HG02884 (cell line): ENCODE measurements at regions not wholly inside any gene's neighbourhood (a gene's known extent, or its start where the extent isn't known, plus 50 kb on each side); places are given as distances from the start of the nearest gene placed in this dataset.
"Not testable (repeated sequence)": the region's sequence is repeated elsewhere in the genome, so short reads cannot be mapped to it uniquely, and the experiment has no call there.

Source experiments
- ATAC-seq: cut with Tn5 transposase; IDR thresholded peaks from one replicate; pipeline ENCODE4 v1.9.1; 2021; ENCODE audit warnings: mild to moderate bottlenecking, moderate library complexity; ENCODE audit not compliant: unreplicated experiment

DNA sequence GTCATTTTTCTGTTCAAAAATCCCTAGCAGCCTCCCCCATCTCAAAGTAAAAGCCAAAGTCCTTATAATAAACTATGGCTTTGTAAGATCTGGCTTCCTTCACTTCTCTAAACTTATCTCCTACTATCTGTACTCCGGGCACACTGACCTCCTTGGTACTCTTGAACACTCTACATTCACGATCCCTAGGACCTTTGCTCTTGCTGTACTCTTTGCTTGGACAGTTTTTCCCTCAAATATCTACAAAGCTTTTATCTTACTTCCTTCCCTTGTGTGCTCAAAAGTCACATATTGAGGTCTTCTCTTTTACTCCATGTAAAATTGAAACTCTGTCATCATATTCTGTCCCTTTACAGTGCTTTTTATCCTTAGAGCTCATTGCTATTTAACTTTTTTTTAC is 616.6 kb downstream of the IRS1 start:
- no peak for ATAC-seq

DNA sequence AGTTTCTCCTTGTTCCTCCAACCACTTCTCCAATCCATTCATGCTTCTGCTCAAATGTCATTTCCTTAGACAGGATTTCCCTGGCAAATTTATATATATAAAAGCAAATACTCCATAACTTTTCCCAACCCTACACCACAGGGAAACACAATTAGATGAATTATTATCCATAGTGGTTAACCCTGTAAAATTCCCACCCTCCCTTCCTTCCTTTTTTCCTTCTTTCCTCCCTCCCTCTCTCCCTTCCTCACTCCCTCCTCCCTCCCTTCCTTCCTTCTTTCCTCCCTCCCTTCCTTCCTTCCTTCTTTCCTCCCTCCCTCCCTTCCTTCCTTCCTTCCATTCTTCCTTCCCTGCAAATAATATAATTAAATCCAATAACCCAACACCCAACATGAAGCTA is 617.7 kb downstream of the IRS1 start:
- no peak for ATAC-seq

DNA sequence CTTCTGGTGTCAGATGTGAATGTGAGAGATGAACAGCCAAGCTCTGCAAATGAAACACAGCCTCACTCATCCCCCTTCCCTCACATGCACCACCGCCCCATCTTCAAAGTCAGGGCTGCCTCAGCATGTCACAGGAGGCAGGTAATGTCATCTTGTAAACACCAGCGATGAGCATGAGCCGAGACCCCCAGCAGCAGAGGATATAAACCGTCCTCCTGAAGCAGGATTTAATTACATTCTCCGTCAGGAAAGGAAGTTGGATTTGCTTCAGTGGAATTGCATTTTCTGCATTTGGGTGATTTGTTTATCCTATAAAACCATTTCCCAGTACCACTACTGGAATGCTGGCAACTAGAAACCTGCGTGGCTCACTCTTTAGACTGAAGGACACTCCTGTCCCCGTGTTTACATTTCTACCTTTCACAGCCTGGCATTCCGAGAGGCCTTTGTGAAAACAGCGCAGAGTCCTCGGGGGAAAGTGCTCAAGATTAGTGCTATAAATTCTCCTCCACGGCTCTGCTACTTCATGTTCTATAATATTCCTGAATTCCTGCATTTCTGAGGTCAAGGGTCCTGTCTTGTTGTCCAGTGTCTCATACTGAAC is 619.2 kb downstream of the IRS1 start:
- ATAC-seq: no peak

GRCh38 chr2:226179010-226179409 is 620.6 kb downstream of the IRS1 start:
- no peak for ATAC-seq

DNA sequence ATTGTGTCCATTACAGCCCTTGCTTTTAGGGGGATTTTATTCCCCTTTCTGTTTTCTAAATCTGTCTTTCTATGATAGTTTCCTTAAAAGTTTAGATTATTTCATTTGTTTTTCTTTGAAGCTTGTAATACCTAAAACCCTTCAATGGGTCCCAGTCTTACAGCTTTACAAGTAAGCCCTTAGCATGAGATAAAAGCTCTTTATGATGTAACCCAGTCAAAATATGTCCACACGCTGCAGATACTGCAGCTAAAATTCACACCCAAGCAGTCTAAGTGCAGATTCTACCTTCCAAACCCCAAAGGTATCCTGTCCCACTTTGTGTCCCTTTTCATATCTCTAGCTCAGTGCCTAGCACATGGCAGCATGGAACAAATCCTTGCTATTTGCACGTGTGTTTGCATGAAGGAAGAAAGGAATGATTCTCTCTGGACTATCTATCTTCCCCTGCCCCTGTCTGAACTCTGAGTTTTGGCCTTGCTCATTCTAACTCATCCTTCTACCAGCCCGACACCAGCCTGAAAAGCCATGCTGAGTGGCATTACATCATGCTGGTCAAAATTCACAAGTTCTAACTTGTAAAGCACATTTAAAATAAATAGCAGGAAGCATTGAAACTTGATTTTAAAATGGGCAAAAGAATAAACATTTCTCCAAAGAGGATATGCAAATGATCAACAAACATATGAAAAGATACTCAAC is 623.2 kb downstream of the IRS1 start:
- ATAC-seq: no peak

- no peak for ATAC-seq
Measured at GRCh38 chr2:226174390-226174789, 625.2 kb downstream of the IRS1 start.

DNA sequence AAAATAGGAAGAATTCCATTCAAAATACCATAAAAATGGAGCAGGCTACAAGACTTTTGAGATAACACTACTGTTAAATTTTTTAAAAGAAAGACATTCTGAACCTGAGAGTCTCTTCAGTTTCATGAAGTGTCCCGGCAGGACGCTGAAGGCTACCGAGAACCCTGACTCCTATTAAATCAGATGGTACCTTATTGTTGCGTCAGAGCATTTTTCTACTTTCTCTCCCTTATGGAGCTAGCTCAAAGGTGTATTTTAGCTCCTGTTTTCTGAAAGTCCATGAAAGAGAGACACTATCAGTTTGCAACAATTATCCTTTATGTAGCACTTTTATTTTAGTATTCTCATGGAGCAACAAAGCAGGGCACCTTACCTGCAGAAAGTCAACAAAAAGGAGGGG is 626.7 kb downstream of the IRS1 start:
- no peak for ATAC-seq

- ATAC-seq: no peak
Measured at GRCh38 chr2:226172309-226172708, 627.3 kb downstream of the IRS1 start.

DNA sequence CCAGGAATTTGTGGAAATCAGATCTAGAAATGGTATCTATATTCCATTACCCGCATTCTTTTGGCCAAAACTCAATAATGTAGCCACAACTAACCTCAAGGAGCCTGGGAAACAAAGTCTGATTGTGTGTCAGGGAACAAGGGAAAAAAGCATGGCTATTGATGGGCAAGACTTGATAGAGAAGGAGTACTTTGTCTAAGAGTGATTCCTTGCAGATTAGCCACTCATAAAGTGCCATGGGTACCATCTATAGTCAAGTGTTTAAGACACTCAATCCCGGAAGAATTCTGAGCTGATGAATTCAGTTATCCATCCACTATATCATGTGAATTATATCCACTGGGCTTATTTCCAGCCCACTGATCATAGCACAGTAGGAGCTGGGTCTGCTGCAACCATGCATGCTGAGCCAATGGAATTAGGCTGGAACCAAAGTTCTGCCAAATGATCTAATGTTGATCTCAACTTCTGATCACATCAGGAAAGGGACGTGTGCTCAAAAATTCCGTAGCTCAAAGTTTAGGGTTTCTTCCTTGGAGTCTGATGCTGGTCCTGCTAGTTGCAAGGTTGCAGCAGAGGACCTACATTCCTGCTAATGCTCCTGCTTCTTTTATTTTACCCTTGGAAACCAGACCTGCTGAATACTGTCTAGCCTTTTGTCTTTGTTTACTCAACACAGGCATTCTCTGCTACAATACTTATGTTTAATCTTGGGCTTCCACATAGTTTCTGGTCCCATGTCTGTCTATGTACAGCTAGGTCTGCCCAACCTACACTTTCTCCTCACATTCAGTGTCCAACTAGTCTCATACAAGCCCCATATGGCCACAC is 629.7 kb downstream of the IRS1 start:
- ATAC-seq: no peak

- no peak for ATAC-seq
Measured at GRCh38 chr2:226168496-226169160, 631.0 kb downstream of the IRS1 start.

DNA sequence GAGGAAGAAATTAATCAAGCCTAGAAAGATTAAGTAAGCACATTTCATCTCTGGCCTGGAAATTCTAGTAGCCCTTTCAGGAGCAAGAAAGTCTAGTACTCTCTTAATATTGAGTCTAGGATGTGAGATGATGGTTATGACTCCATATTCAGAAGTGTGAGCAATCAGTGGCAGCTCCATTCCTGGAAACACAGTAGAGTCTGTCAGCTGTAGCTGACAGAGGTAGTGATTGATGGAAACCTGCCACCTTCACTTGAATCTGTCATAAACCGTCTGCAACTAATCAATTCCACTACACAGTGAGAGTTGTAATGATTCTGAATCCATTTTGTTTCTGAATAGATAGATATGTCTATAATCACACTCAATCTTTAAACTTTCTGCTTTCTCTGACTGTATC is 635.1 kb downstream of the IRS1 start:
- no peak for ATAC-seq

DNA sequence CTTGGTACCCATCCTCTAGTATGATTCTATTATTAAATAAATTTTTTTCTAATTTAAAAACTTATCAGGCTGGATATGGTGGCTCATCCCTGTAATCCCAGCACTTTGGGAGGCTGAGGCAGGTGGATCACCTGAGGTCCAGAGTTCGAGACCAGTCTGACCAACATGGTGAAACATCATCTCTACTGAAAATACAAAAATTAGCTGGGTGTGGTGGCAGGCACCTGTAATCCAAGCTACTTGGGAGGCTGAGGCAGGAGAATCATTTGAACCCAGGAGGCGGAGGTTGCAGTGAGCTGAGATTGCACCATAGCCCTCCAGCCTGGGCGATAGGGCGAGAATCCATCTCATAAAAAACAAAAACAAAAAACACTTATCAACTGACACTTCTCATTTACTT is 639.0 kb downstream of the IRS1 start:
- ATAC-seq: not testable (repeated sequence)

GRCh38 chr2:226159875-226160479 is 639.6 kb downstream of the IRS1 start:
- ATAC-seq: no peak

DNA sequence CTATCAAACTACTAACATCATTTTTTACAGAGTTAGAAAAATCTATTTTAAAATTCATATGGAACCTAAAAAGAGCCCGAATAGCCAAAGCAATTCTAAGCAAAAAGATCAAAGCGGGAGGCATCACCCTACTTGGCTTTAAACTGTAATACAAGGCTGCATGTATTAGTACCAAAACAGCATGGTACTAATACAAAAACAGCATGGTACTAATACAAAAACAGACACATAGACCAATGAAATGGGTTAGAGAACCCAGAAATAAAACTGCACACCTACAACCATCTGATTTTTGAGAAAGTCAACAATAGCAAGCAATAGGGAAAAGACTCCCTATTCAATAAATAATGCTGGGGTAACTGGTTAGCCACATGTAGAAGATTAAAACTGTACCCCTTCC is 640.7 kb downstream of the IRS1 start:
- no peak for ATAC-seq

GRCh38 chr2:226158229-226158628 is 641.4 kb downstream of the IRS1 start:
- no peak for ATAC-seq

GRCh38 chr2:226155093-226155875 is 644.3 kb downstream of the IRS1 start:
- ATAC-seq: no peak

GRCh38 chr2:226154610-226155009 is 645.0 kb downstream of the IRS1 start:
- no peak for ATAC-seq

GRCh38 chr2:226153553-226153952 is 646.1 kb downstream of the IRS1 start:
- no peak for ATAC-seq

GRCh38 chr2:226151157-226151556 is 648.5 kb downstream of the IRS1 start:
- ATAC-seq: no peak

GRCh38 chr2:226143091-226143490 is 656.5 kb downstream of the IRS1 start:
- no peak for ATAC-seq
